Liver (tissue), 3 donors: ENCODE measurements at regions not wholly inside any gene's neighbourhood (a gene's known extent, or its start where the extent isn't known, plus 50 kb on each side); places are given as distances from the start of the nearest gene placed in this dataset.

Source experiments
- EGR1 ChIP-seq, 2 donors: IDR thresholded peaks; 2 replicates each; pipeline ENCODE4 v1.6.1; 2016 to 2018; ENCODE audit warnings: antibody characterized with exemption in 2 of 2, low read depth in 2 of 2
- GABPA ChIP-seq, 2 donors: IDR thresholded peaks in 1 of 2; conservative IDR thresholded peaks in 1 of 2; 2 replicates each; pipeline ENCODE4 v1.6.1; 2016; ENCODE audit warnings: antibody characterized with exemption in 2 of 2, mild to moderate bottlenecking in 1 of 2, moderate library complexity in 1 of 2
- TF ChIP-seq, protein P1 (sequence below): fragments of 150-350 bp; IDR thresholded peaks from 2 replicates; pipeline ENCODE4 v1.5.1; 2017; ENCODE audit warnings: improper control_type of control experiment, low read depth, low read length; ENCODE audit not compliant: missing input control
- TF ChIP-seq, protein P2 (sequence below): IDR thresholded peaks from 2 replicates; pipeline ENCODE4 v1.6.1; 2016; ENCODE audit warnings: antibody characterized with exemption
- donor health status: healthy.
- donor health status: healthy.

DNA sequence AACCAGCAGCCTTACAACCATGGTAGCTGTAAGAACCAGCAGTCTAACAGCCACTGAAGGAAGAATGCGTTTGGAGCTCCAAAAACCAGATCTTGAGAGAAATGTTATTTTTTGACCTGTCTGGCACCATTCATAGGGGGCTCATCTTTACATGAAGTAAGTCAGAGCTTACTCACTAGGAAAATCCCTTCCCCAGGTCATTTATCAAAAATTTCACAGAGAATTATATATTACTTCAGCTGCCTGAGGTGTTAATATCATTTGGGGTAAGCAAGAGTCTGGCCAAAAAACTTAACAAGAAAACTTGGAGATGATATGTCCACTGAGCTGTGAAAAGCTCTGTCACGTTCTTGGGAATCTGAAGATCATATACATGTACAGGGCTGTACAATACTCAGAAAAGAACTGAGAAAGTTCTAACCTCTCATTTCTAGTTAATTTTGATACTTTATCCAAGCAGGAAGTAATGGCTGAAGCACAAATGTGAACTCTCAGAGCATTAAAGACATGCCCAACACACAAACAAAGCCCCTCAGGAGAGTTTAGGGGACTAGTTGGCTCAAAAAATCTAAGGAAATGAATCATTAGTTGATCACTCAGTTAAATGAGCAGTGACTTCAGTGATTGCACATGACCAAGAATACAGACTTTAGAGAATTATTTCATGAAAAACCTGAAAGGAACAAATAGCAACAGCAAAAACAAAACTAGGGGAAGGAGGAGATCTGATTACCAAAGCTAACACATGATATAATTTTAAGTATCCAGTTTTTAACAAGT, 681.1 kb downstream of the LTN1 start:
- TF ChIP-seq, protein P1, sequence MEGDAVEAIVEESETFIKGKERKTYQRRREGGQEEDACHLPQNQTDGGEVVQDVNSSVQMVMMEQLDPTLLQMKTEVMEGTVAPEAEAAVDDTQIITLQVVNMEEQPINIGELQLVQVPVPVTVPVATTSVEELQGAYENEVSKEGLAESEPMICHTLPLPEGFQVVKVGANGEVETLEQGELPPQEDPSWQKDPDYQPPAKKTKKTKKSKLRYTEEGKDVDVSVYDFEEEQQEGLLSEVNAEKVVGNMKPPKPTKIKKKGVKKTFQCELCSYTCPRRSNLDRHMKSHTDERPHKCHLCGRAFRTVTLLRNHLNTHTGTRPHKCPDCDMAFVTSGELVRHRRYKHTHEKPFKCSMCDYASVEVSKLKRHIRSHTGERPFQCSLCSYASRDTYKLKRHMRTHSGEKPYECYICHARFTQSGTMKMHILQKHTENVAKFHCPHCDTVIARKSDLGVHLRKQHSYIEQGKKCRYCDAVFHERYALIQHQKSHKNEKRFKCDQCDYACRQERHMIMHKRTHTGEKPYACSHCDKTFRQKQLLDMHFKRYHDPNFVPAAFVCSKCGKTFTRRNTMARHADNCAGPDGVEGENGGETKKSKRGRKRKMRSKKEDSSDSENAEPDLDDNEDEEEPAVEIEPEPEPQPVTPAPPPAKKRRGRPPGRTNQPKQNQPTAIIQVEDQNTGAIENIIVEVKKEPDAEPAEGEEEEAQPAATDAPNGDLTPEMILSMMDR: no peak
- no peak for TF ChIP-seq GABPA (IDR thresholded peaks at IDR 0.05 in 1 of 2, conservative IDR thresholded peaks at IDR 0.05 in 1 of 2)
- TF ChIP-seq, protein P2, sequence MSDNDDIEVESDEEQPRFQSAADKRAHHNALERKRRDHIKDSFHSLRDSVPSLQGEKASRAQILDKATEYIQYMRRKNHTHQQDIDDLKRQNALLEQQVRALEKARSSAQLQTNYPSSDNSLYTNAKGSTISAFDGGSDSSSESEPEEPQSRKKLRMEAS: no peak
- no peak for TF ChIP-seq EGR1 (IDR thresholded peaks at IDR 0.05; ENCODE audit: low read depth in 2 of 2)
